DND-41 (cell line): ENCODE measurements at regions not wholly inside any gene's neighbourhood (a gene's known extent, or its start where the extent isn't known, plus 50 kb on each side); places are given as distances from the start of the nearest gene placed in this dataset.

ENCODE experiments used
- ATAC-seq: fragments of 200-7000 bp; cut with Tn5 transposase; 3 replicates; pipeline ENCODE4 v1.9.1; 2021; ENCODE audit warnings: low read depth; ENCODE audit not compliant: insufficient read depth
- DNase-seq: peaks from one replicate; pipeline ENCODE4 v3.0.0-alpha.2; 2020
- H2AFZ ChIP-seq: 2 replicates; pipeline ENCODE4 v1.6.0; 2012; ENCODE audit warnings: low read depth, low read length
- H3K27ac ChIP-seq: 2 replicates; pipeline ENCODE4 v1.5.1; 2012; ENCODE audit warnings: low read length, inconsistent platforms
- H3K27me3 ChIP-seq: fragments of 200-600 bp; sonication (generic); 2 replicates; pipeline ENCODE4 v1.6.0; 2012; ENCODE audit warnings: low read length, mild to moderate bottlenecking, inconsistent platforms; ENCODE audit not compliant: insufficient read depth, poor library complexity
- H3K36me3 ChIP-seq: 2 replicates; pipeline ENCODE4 v1.5.1; 2012; ENCODE audit warnings: low read length, inconsistent platforms; ENCODE audit not compliant: insufficient read depth
- H3K4me1 ChIP-seq: 2 replicates; pipeline ENCODE4 v1.5.1; 2012; ENCODE audit warnings: mild to moderate bottlenecking, low read length; ENCODE audit not compliant: insufficient read depth
- H3K4me2 ChIP-seq: 2 replicates; pipeline ENCODE4 v1.6.0; 2012; ENCODE audit warnings: mild to moderate bottlenecking, moderate library complexity, low read length, inconsistent platforms; ENCODE audit not compliant: insufficient read depth
- H3K4me3 ChIP-seq, 2 experiments: fragments of 200-600 bp in 1 of 2; shearing (Covaris generic) in 1 of 2; 2 replicates each; pipeline ENCODE4 v1.5.1; 2012 to 2016; ENCODE audit warnings: inconsistent platforms in 2 of 2, low read length in 2 of 2, mild to moderate bottlenecking in 2 of 2, low read depth in 1 of 2, moderate library complexity in 1 of 2
- H3K79me2 ChIP-seq: 2 replicates; pipeline ENCODE4 v1.6.0; 2012; ENCODE audit warnings: low read length, inconsistent platforms; ENCODE audit not compliant: insufficient read depth
- H3K9ac ChIP-seq: 2 replicates; pipeline ENCODE4 v1.6.0; 2012; ENCODE audit warnings: low read depth, mild to moderate bottlenecking, inconsistent platforms, low read length, moderate library complexity
- H3K9me3 ChIP-seq: 2 replicates; pipeline ENCODE4 v1.5.1; 2012; ENCODE audit warnings: low read length, moderate library complexity, mild to moderate bottlenecking, inconsistent platforms; ENCODE audit not compliant: insufficient read depth, severe bottlenecking
- H4K20me1 ChIP-seq: 2 replicates; pipeline ENCODE4 v1.6.0; 2012; ENCODE audit warnings: low read length; ENCODE audit not compliant: insufficient read depth
- CTCF ChIP-seq: IDR thresholded peaks from 2 replicates; pipeline ENCODE4 v1.5.1; 2012; ENCODE audit warnings: borderline replicate concordance, low read length, moderate library complexity, mild to moderate bottlenecking; ENCODE audit not compliant: poor library complexity, severe bottlenecking; ENCODE audit errors: extremely low read depth
- EZH2 ChIP-seq: IDR thresholded peaks from 3 replicates; pipeline ENCODE4 v1.6.1; 2012; ENCODE audit warnings: borderline replicate concordance, low read depth, mild to moderate bottlenecking, moderate library complexity, low read length, inconsistent platforms; ENCODE audit not compliant: severe bottlenecking

DNA sequence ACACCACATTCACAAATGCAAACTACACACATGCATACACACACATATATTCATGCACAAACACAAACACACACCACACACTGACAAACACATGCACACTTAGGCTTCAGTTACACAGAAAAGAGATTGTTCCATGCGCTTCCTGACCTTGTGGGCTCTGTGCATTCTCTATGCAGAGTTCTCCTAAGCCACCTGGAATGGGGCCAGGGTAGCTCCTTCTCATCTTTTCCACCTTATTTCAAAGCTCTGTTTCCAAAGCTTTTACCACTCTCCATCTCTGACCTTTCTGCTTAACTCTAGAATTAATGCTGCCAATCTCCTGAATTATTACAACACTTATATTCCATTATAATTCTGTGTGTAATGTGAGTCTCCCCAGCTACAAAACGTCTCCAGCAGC, 522.3 kb upstream of the MYT1L start:
- Histone ChIP-seq H3K4me2 (no peak overlapping the region), H3K27me3 (no peaks in the 10 kb centered on the region), H3K27ac (no peak overlapping the region), H4K20me1 (no peaks in the 10 kb centered on the region; the same call in 1 of the 2 replicates), H3K9ac (no peak overlapping the region), H3K4me3 (no peak overlapping the region), H2AFZ (no peak overlapping the region), H3K79me2 (no peaks in the 10 kb centered on the region), H3K36me3 (no peaks in the 10 kb centered on the region), H3K9me3 (no peaks in the 10 kb centered on the region), H3K4me1 (no peaks in the 10 kb centered on the region)
- ATAC-seq (no peak), DNase-seq (no peak)
- TF ChIP-seq CTCF: no peak
- TF ChIP-seq EZH2: no peak

- no peaks in the 10 kb centered on the region for H3K36me3 ChIP-seq
- H3K27ac ChIP-seq: no peak overlapping the region
- H3K27me3 ChIP-seq: no peaks in the 10 kb centered on the region
- no peak overlapping the region for H3K9ac ChIP-seq
- H3K79me2 ChIP-seq: no peaks in the 10 kb centered on the region
- TF ChIP-seq CTCF: no peak
- H3K4me1 ChIP-seq: no peaks in the 10 kb centered on the region
- no peak overlapping the region for H3K4me2 ChIP-seq
- no peaks in the 10 kb centered on the region; the same call in 1 of the 2 replicates for H4K20me1 ChIP-seq
- DNase-seq: no peak
- no peak overlapping the region for H2AFZ ChIP-seq
- ATAC-seq: no peak
- H3K9me3 ChIP-seq: no peaks in the 10 kb centered on the region
- H3K4me3 ChIP-seq: no peak overlapping the region
Measured at GRCh38 chr2:2851806-2852777, 521.0 kb upstream of the MYT1L start.

- H3K9ac ChIP-seq: no peak overlapping the region
- H2AFZ ChIP-seq: no peak overlapping the region
- no peak for DNase-seq
- no peaks in the 10 kb centered on the region for H3K79me2 ChIP-seq
- no peaks in the 10 kb centered on the region for H3K4me1 ChIP-seq
- H4K20me1 ChIP-seq: no peaks in the 10 kb centered on the region; the same call in 1 of the 2 replicates
- no peak overlapping the region for H3K4me2 ChIP-seq
- H3K27me3 ChIP-seq: no peaks in the 10 kb centered on the region
- no peak overlapping the region for H3K27ac ChIP-seq
- H3K36me3 ChIP-seq: no peaks in the 10 kb centered on the region
- no peaks in the 10 kb centered on the region for H3K9me3 ChIP-seq
- no peak for ATAC-seq
- TF ChIP-seq CTCF: no peak
- no peak for TF ChIP-seq EZH2
- no peak overlapping the region for H3K4me3 ChIP-seq
Measured at GRCh38 chr2:2851316-2851715, 520.2 kb upstream of the MYT1L start.
